DOHH2 (cell line): ENCODE measurements at regions not wholly inside any gene's neighbourhood (a gene's known extent, or its start where the extent isn't known, plus 50 kb on each side); places are given as distances from the start of the nearest gene placed in this dataset.

ENCODE experiments used
- H3F3A ChIP-seq: fragments of 200-600 bp; sonication (generic), shearing (Covaris generic); 2 replicates; pipeline ENCODE4 v1.6.0; 2016; ENCODE audit warnings: antibody characterized with exemption, mild to moderate bottlenecking; ENCODE audit not compliant: control insufficient read depth, insufficient read depth
- H3K27ac ChIP-seq: fragments of 200-600 bp; sonication (generic); 2 replicates; pipeline ENCODE4 v1.5.1; 2014; ENCODE audit warnings: low read depth, mild to moderate bottlenecking, low read length, moderate library complexity
- H3K27me3 ChIP-seq: fragments of 200-600 bp; sonication (generic); 2 replicates; pipeline ENCODE4 v1.6.1; 2014; ENCODE audit warnings: mild to moderate bottlenecking, low read length, mixed read lengths; ENCODE audit not compliant: control insufficient read depth
- H3K36me3 ChIP-seq: fragments of 200-600 bp; sonication (generic); 2 replicates; pipeline ENCODE4 v1.6.1; 2014; ENCODE audit warnings: mild to moderate bottlenecking, low read length, moderate library complexity, mixed read lengths; ENCODE audit not compliant: control insufficient read depth
- H3K4me1 ChIP-seq: fragments of 200-600 bp; sonication (generic); 2 replicates; pipeline ENCODE4 v1.6.1; 2014; ENCODE audit warnings: mild to moderate bottlenecking, low read length, mixed read lengths; ENCODE audit not compliant: control insufficient read depth
- H3K4me2 ChIP-seq: fragments of 200-600 bp; sonication (generic); 2 replicates; pipeline ENCODE4 v1.6.0; 2014; ENCODE audit warnings: mild to moderate bottlenecking, low read length, moderate library complexity
- H3K4me3 ChIP-seq: fragments of 200-600 bp; sonication (generic); 2 replicates; pipeline ENCODE4 v1.5.1; 2014; ENCODE audit warnings: mild to moderate bottlenecking, low read length, mixed read lengths
- H3K79me2 ChIP-seq: fragments of 200-600 bp; sonication (generic); 2 replicates; pipeline ENCODE4 v1.6.1; 2014; ENCODE audit warnings: mild to moderate bottlenecking, low read length, mixed read lengths; ENCODE audit not compliant: control insufficient read depth
- H3K9me2 ChIP-seq: fragments of 200-600 bp; sonication (generic); replicated peaks from 2 replicates; pipeline ENCODE4 v1.6.1; 2014; ENCODE audit warnings: mild to moderate bottlenecking, low read length, mixed read lengths; ENCODE audit not compliant: control insufficient read depth
- H3K9me3 ChIP-seq: fragments of 200-600 bp; sonication (generic); 2 replicates; pipeline ENCODE4 v1.6.1; 2014; ENCODE audit warnings: antibody characterized with exemption, low read length, mixed read lengths; ENCODE audit not compliant: control insufficient read depth, insufficient read depth
- H4K20me1 ChIP-seq: fragments of 200-600 bp; sonication (generic); 2 replicates; pipeline ENCODE4 v1.6.0; 2014; ENCODE audit warnings: low read depth, mild to moderate bottlenecking, antibody characterized with exemption, low read length, moderate library complexity; ENCODE audit not compliant: control insufficient read depth, insufficient read depth
- EZH2phosphoT487 ChIP-seq: fragments of 200-600 bp; sonication (generic); IDR thresholded peaks from 2 replicates; pipeline ENCODE4 v1.6.1; 2017; ENCODE audit warnings: borderline replicate concordance, mild to moderate bottlenecking, antibody characterized with exemption, low read length, moderate library complexity, mixed read lengths
- TF ChIP-seq, protein P1 (sequence below): fragments of 200-600 bp; sonication (generic); IDR thresholded peaks from one replicate; pipeline ENCODE4 v1.5.1; 2014; ENCODE audit warnings: antibody characterized with exemption, mild to moderate bottlenecking, low read depth, low read length; ENCODE audit not compliant: poor library complexity, severe bottlenecking

DNA sequence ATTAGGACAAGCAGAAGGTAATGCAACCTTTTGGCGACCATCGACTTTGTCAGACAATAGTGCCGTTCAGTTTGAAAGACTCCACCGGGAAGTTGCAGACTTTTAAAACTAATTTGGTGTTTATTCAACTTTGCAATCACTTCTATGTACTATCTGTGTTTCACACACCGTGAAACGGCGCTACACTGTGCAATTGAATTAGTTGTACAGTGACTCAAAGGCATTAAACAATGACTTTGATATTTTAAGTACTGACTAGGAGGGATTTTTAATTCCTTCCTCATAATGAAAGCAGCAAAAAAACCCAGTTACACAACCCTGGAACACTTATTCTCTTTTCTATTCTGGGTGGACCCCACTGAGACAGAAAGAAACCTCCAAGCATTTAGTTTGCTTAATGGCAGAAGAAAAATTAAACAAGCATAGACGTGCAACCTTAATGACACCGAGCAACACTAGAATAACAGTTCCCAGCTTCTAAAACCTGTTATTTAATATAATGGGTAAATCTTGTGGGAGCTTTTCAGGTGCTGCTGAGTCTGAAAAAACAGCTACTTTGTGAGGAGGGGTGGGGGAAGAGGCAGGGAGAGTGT, 176.8 kb downstream of the LMO4 start:
- no peaks in the 10 kb centered on the region for H4K20me1 ChIP-seq

GRCh38 chr1:87506147-87506546, 177.5 kb downstream of the LMO4 start:
- H3F3A ChIP-seq = no peaks in the 10 kb centered on the region
- H3K4me2 ChIP-seq = no peak overlapping the region
- H3K79me2 ChIP-seq = no peaks in the 10 kb centered on the region

More for the DNA sequence above, 176.8 kb downstream of the LMO4 start:
- H3K36me3 ChIP-seq = no peaks in the 10 kb centered on the region
- H3K4me1 ChIP-seq = peaks cover 4% of the 10 kb centered on the region
- H3K4me2 ChIP-seq = no peak overlapping the region
- no peaks in the 10 kb centered on the region for H3F3A ChIP-seq
- H3K27me3 ChIP-seq = no peaks in the 10 kb centered on the region
- no peak overlapping the region for H3K4me3 ChIP-seq
- no peak overlapping the region for H3K27ac ChIP-seq
- H3K9me2 ChIP-seq = no peaks in the 10 kb centered on the region
- H3K79me2 ChIP-seq = no peaks in the 10 kb centered on the region
- H3K9me3 ChIP-seq = peaks cover 7% of the 10 kb centered on the region; the same call in 1 of the 2 replicates
- TF ChIP-seq, protein P1, sequence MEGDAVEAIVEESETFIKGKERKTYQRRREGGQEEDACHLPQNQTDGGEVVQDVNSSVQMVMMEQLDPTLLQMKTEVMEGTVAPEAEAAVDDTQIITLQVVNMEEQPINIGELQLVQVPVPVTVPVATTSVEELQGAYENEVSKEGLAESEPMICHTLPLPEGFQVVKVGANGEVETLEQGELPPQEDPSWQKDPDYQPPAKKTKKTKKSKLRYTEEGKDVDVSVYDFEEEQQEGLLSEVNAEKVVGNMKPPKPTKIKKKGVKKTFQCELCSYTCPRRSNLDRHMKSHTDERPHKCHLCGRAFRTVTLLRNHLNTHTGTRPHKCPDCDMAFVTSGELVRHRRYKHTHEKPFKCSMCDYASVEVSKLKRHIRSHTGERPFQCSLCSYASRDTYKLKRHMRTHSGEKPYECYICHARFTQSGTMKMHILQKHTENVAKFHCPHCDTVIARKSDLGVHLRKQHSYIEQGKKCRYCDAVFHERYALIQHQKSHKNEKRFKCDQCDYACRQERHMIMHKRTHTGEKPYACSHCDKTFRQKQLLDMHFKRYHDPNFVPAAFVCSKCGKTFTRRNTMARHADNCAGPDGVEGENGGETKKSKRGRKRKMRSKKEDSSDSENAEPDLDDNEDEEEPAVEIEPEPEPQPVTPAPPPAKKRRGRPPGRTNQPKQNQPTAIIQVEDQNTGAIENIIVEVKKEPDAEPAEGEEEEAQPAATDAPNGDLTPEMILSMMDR = no peak
- no peak for TF ChIP-seq EZH2phosphoT487

DNA sequence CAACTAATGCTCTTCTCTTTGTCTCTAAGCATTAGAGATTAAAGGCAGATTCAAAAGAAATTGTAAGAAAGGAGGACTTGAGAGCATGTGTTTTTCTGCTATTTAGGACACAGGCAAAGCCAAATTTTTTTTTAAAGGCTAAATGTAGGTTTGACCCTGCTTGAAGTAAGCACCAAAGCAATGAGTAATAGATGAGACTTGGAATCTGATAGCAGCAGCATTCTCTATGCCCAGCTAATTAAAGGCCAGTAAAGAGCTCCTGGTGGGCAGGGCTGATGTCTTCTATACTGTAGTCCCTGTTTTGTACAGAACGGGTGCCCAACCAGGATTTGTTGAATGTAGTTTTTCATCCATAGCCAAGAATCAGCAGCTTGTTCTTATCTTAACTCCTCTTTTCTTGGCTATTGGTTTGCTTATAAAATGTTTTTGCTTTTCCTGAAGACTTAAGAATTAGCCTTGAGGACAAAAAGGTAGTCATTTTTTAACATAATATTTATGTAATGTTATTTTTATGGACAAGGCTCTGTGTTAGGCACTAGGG, 179.6 kb downstream of the LMO4 start:
- TF ChIP-seq, protein P1 = no peak
- TF ChIP-seq EZH2phosphoT487 = no peak
- H3K27me3 ChIP-seq = no peaks in the 10 kb centered on the region

More at GRCh38 chr1:87506147-87506546, 177.5 kb downstream of the LMO4 start:
- Histone ChIP-seq H3K27me3 (no peaks in the 10 kb centered on the region), H3K4me3 (no peak overlapping the region), H3K36me3 (no peaks in the 10 kb centered on the region), H3K27ac (no peak overlapping the region), H3K9me2 (no peaks in the 10 kb centered on the region), H4K20me1 (no peaks in the 10 kb centered on the region), H3K9me3 (peaks cover 7% of the 10 kb centered on the region; the same call in 1 of the 2 replicates), H3K4me1 (peaks cover 4% of the 10 kb centered on the region)
- no peak for TF ChIP-seq EZH2phosphoT487
- TF ChIP-seq, protein P1 = no peak

More for the DNA sequence above, 179.6 kb downstream of the LMO4 start:
- no peaks in the 10 kb centered on the region for H4K20me1 ChIP-seq
- no peaks in the 10 kb centered on the region for H3F3A ChIP-seq
- no peaks in the 10 kb centered on the region for H3K79me2 ChIP-seq
- H3K9me3 ChIP-seq = peaks cover 2% of the 10 kb centered on the region; the same call in 1 of the 2 replicates
- no peaks in the 10 kb centered on the region for H3K36me3 ChIP-seq
- H3K27ac ChIP-seq = no peak overlapping the region
- no peaks in the 10 kb centered on the region for H3K4me1 ChIP-seq
- H3K4me2 ChIP-seq = no peak overlapping the region
- no peak overlapping the region for H3K4me3 ChIP-seq
- no peaks in the 10 kb centered on the region for H3K9me2 ChIP-seq
